ENCODE measurements at regions not wholly inside any gene's neighbourhood (a gene's known extent, or its start where the extent isn't known, plus 50 kb on each side); places are given as distances from the start of the nearest gene placed in this dataset.
A peak's percentile ranks its signal among the peaks of the same experiment; 100 is the strongest.

DNA sequence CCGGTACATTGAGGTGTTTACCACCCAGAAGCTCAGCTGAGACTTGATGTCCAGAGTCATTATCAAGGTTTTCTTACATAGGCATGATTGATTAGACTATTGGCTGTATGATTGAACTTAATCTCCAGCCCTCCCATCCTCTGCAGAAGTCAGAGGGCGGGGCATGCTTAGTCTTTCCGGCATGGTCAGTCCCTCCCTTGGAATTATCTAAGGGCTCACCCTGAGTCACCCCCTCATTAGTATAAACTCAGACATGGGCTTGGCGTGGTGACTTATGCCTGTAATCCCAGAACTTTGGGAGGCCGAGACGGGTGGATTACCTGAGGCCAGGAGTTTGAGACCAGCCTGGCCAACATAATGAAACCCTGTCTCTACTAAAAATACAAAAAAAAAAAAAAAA is 243.9 kb downstream of the VAPA start:
- Histone ChIP-seq H2BK120ac (ENCODE audit: low read depth, low read length) (no peak overlapping the region), H3K4ac (ENCODE audit: low read depth, low read length) (no peak overlapping the region), H4K8ac (ENCODE audit: low read depth, low read length) (no peak overlapping the region), H2BK5ac (ENCODE audit: low read length) (no peak overlapping the region), H4K5ac (ENCODE audit: low read length) (no peak overlapping the region), H2BK15ac (replicated peaks; ENCODE audit: low read depth) (no peak overlapping the region), H3K36me3 (ENCODE audit: control insufficient read depth, insufficient read depth, low read length) (no peaks in the 10 kb centered on the region), H3K79me2 (ENCODE audit: control insufficient read depth, insufficient read depth, low read length) (no peaks in the 10 kb centered on the region), H3K23ac (ENCODE audit: low read length) (no peak overlapping the region), H3K27me3 (ENCODE audit: insufficient read depth, low read length, poor library complexity) (no peaks in the 10 kb centered on the region), H3K4me2 (ENCODE audit: low read length) (no peak overlapping the region), H3K79me1 (ENCODE audit: low read length) (no peaks in the 10 kb centered on the region), H3K9ac (ENCODE audit: low read length) (no peak overlapping the region), H3K27ac (ENCODE audit: low read depth, low read length) (no peak overlapping the region), H3K56ac (ENCODE audit: low read length) (no peak overlapping the region), H3K18ac (ENCODE audit: low read length) (no peak overlapping the region), H3K4me1 (ENCODE audit: control insufficient read depth, low read depth, low read length) (no peaks in the 10 kb centered on the region), H2AK5ac (ENCODE audit: low read length) (no peak overlapping the region), H3K4me3 (ENCODE audit: low read length) (no peak overlapping the region)
- DNase-seq = no peak
- no CpG with 5 or more reads among the region's 6 CpGs for WGBS (ENCODE audit: extremely low coverage, insufficient coverage, low lambda C conversion rate)

DNA sequence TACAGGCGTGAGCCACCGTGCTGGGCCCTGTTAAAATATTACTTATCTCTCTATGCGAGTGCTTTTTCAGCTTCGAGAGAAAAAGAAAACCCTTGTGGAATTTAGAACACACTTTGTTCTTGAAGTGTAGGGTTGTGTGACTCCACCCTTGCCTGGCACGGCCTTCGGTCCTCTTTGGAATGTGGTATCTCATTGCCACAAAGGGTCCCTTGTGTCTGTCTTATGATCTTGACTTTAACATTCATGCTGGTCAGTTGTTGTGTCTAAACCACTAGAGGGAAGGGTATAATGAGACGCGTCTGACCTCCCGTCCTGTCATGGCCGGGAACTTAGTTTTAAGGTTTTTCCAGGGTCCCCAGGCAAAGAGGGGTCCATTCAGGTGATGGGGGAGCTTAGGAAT is 246.4 kb downstream of the VAPA start:
- no peaks in the 10 kb centered on the region for H3K4me1 ChIP-seq (ENCODE audit: control insufficient read depth, low read depth, low read length)
- no peak overlapping the region for H3K18ac ChIP-seq (ENCODE audit: low read length)
- no peak overlapping the region for H2BK15ac ChIP-seq (replicated peaks; ENCODE audit: low read depth)
- no peak overlapping the region for H3K27ac ChIP-seq (ENCODE audit: low read depth, low read length)
- H2AK5ac ChIP-seq (ENCODE audit: low read length) = no peak overlapping the region
- H3K27me3 ChIP-seq (ENCODE audit: insufficient read depth, low read length, poor library complexity) = no peaks in the 10 kb centered on the region
- H3K9ac ChIP-seq (ENCODE audit: low read length) = no peak overlapping the region
- no CpG with 5 or more reads among the region's 10 CpGs for WGBS (ENCODE audit: extremely low coverage, insufficient coverage, low lambda C conversion rate)
- no peak overlapping the region for H2BK120ac ChIP-seq (ENCODE audit: low read depth, low read length)
- H3K4ac ChIP-seq (ENCODE audit: low read depth, low read length) = no peak overlapping the region
- H2BK5ac ChIP-seq (ENCODE audit: low read length) = no peak overlapping the region
- H3K56ac ChIP-seq (ENCODE audit: low read length) = no peak overlapping the region
- no peak overlapping the region for H3K4me3 ChIP-seq (ENCODE audit: low read length)
- H4K5ac ChIP-seq (ENCODE audit: low read length) = no peak overlapping the region
- H3K4me2 ChIP-seq (ENCODE audit: low read length) = no peak overlapping the region
- H3K36me3 ChIP-seq (ENCODE audit: control insufficient read depth, insufficient read depth, low read length) = no peaks in the 10 kb centered on the region
- no peak overlapping the region for H3K23ac ChIP-seq (ENCODE audit: low read length)
- DNase-seq = no peak
- no peak overlapping the region for H4K8ac ChIP-seq (ENCODE audit: low read depth, low read length)
- H3K79me2 ChIP-seq (ENCODE audit: control insufficient read depth, insufficient read depth, low read length) = no peaks in the 10 kb centered on the region
- no peaks in the 10 kb centered on the region for H3K79me1 ChIP-seq (ENCODE audit: low read length)

- Histone ChIP-seq H3K27me3 (ENCODE audit: insufficient read depth, low read length, poor library complexity) (no peaks in the 10 kb centered on the region), H3K18ac (ENCODE audit: low read length) (no peak overlapping the region), H3K4me2 (ENCODE audit: low read length) (no peak overlapping the region), H3K79me2 (ENCODE audit: control insufficient read depth, insufficient read depth, low read length) (no peaks in the 10 kb centered on the region), H3K4me1 (ENCODE audit: control insufficient read depth, low read depth, low read length) (no peaks in the 10 kb centered on the region), H2BK15ac (replicated peaks; ENCODE audit: low read depth) (no peak overlapping the region), H3K4ac (ENCODE audit: low read depth, low read length) (no peak overlapping the region), H3K4me3 (ENCODE audit: low read length) (no peak overlapping the region), H2BK120ac (ENCODE audit: low read depth, low read length) (no peak overlapping the region), H3K56ac (ENCODE audit: low read length) (no peak overlapping the region), H3K9ac (ENCODE audit: low read length) (no peak overlapping the region), H3K27ac (ENCODE audit: low read depth, low read length) (no peak overlapping the region), H4K5ac (ENCODE audit: low read length) (no peak overlapping the region), H4K8ac (ENCODE audit: low read depth, low read length) (no peak overlapping the region), H3K36me3 (ENCODE audit: control insufficient read depth, insufficient read depth, low read length) (no peaks in the 10 kb centered on the region), H2AK5ac (ENCODE audit: low read length) (no peak overlapping the region), H3K23ac (ENCODE audit: low read length) (no peak overlapping the region), H2BK5ac (ENCODE audit: low read length) (no peak overlapping the region), H3K79me1 (ENCODE audit: low read length) (no peaks in the 10 kb centered on the region)
- WGBS (ENCODE audit: extremely low coverage, insufficient coverage, low lambda C conversion rate) = no CpG with 5 or more reads among the region's 12 CpGs
- DNase-seq = no peak
Measured at GRCh38 chr18:10161315-10161714, 247.5 kb downstream of the VAPA start.

GRCh38 chr18:10162340-10162739 is 248.5 kb downstream of the VAPA start:
- Histone ChIP-seq H3K4me1 (ENCODE audit: control insufficient read depth, low read depth, low read length) (no peaks in the 10 kb centered on the region), H2BK15ac (replicated peaks; ENCODE audit: low read depth) (no peak overlapping the region), H3K27me3 (ENCODE audit: insufficient read depth, low read length, poor library complexity) (no peaks in the 10 kb centered on the region), H3K4me2 (ENCODE audit: low read length) (no peak overlapping the region), H3K79me2 (ENCODE audit: control insufficient read depth, insufficient read depth, low read length) (no peaks in the 10 kb centered on the region), H3K4ac (ENCODE audit: low read depth, low read length) (no peak overlapping the region), H2BK5ac (ENCODE audit: low read length) (no peak overlapping the region), H2BK120ac (ENCODE audit: low read depth, low read length) (no peak overlapping the region), H2AK5ac (ENCODE audit: low read length) (no peak overlapping the region), H3K36me3 (ENCODE audit: control insufficient read depth, insufficient read depth, low read length) (no peaks in the 10 kb centered on the region), H3K18ac (ENCODE audit: low read length) (no peak overlapping the region), H4K8ac (ENCODE audit: low read depth, low read length) (no peak overlapping the region), H3K56ac (ENCODE audit: low read length) (no peak overlapping the region), H4K5ac (ENCODE audit: low read length) (no peak overlapping the region), H3K4me3 (ENCODE audit: low read length) (no peak overlapping the region), H3K79me1 (ENCODE audit: low read length) (no peaks in the 10 kb centered on the region), H3K27ac (ENCODE audit: low read depth, low read length) (no peak overlapping the region), H3K9ac (ENCODE audit: low read length) (no peak overlapping the region), H3K23ac (ENCODE audit: low read length) (no peak overlapping the region)
- no CpG with 5 or more reads among the region's 4 CpGs for WGBS (ENCODE audit: extremely low coverage, insufficient coverage, low lambda C conversion rate)
- no peak for DNase-seq

DNA sequence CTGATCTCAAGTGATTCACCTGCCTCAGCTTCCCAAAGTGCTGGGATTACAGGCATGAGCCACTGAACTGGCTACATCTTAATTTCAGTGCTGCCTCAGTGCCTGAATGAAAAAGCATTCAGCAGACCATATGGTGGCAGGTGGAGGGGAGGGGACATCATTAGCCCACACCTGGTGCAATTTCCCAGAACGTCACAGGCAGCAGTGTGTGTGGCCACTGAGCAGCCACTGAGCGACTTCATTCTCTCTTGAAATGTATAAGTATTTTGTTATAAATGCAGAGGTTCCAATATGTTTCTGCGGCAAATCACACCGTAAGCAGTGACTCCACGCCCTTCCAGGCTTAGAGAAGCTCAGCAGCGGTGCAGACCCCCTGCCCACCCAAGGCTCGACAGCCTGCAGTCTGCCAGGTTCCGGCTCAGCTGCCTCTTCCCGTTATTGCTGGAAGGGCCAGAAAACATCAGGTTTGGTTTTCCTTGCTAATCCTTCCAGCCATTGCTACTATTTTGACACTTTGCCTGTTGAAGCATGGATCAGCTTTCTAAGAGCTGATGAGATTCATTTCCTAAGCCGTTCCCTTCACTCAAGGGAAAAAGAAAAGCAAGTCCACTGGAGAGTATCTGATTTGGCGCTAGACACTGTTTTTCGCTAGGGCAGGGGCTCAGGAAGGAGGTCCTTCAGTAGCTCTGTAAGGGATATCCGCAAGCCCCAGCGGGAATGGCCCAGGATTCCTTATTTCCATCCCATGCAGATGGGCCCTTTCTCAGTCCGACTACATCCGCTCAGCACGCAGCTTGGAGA is 250.7 kb downstream of the VAPA start:
- H2AK5ac ChIP-seq (ENCODE audit: low read length) = no peak overlapping the region
- no peak overlapping the region for H2BK5ac ChIP-seq (ENCODE audit: low read length)
- no peak overlapping the region for H3K27ac ChIP-seq (ENCODE audit: low read depth, low read length)
- H3K27me3 ChIP-seq (ENCODE audit: insufficient read depth, low read length, poor library complexity) = no peaks in the 10 kb centered on the region
- H3K4me2 ChIP-seq (ENCODE audit: low read length) = no peak overlapping the region
- H4K5ac ChIP-seq (ENCODE audit: low read length) = no peak overlapping the region
- no peaks in the 10 kb centered on the region for H3K36me3 ChIP-seq (ENCODE audit: control insufficient read depth, insufficient read depth, low read length)
- H2BK15ac ChIP-seq (replicated peaks; ENCODE audit: low read depth) = no peak overlapping the region
- H2BK120ac ChIP-seq (ENCODE audit: low read depth, low read length) = no peak overlapping the region
- no peaks in the 10 kb centered on the region for H3K79me1 ChIP-seq (ENCODE audit: low read length)
- H3K56ac ChIP-seq (ENCODE audit: low read length) = no peak overlapping the region
- no peak overlapping the region for H4K8ac ChIP-seq (ENCODE audit: low read depth, low read length)
- H3K23ac ChIP-seq (ENCODE audit: low read length) = peak overlapping the region; percentile 30
- DNase-seq = no peak
- H3K4ac ChIP-seq (ENCODE audit: low read depth, low read length) = no peak overlapping the region
- H3K79me2 ChIP-seq (ENCODE audit: control insufficient read depth, insufficient read depth, low read length) = no peaks in the 10 kb centered on the region
- WGBS (ENCODE audit: extremely low coverage, insufficient coverage, low lambda C conversion rate) = no CpG with 5 or more reads among the region's 17 CpGs
- no peak overlapping the region for H3K4me3 ChIP-seq (ENCODE audit: low read length)
- no peak overlapping the region for H3K9ac ChIP-seq (ENCODE audit: low read length)
- H3K4me1 ChIP-seq (ENCODE audit: control insufficient read depth, low read depth, low read length) = no peaks in the 10 kb centered on the region
- no peak overlapping the region for H3K18ac ChIP-seq (ENCODE audit: low read length)

Data from mesendoderm (in vitro differentiated cells).